Panc1 (cell line): ENCODE measurements at regions not wholly inside any gene's neighbourhood (a gene's known extent, or its start where the extent isn't known, plus 50 kb on each side); places are given as distances from the start of the nearest gene placed in this dataset.

Source experiments
- CTCF ChIP-seq: fragments of 450-650 bp; IDR thresholded peaks from 2 replicates; pipeline ENCODE4 v1.5.1; 2017; ENCODE audit warnings: mild to moderate bottlenecking
- POLR2AphosphoS5 ChIP-seq: IDR thresholded peaks from 2 replicates; pipeline ENCODE4 v1.6.1; 2012; ENCODE audit warnings: mild to moderate bottlenecking, low read depth, low read length, moderate library complexity

GRCh38 chr12:90677055-90677454 is 277.9 kb downstream of the CCER1 start:
- TF ChIP-seq POLR2AphosphoS5 (no peak), CTCF (no peak)
